ENCODE measurements at regions not wholly inside any gene's neighbourhood (a gene's known extent, or its start where the extent isn't known, plus 50 kb on each side); places are given as distances from the start of the nearest gene placed in this dataset.
"Not testable (repeated sequence)": the region's sequence is repeated elsewhere in the genome, so short reads cannot be mapped to it uniquely, and the experiment has no call there.

DNA sequence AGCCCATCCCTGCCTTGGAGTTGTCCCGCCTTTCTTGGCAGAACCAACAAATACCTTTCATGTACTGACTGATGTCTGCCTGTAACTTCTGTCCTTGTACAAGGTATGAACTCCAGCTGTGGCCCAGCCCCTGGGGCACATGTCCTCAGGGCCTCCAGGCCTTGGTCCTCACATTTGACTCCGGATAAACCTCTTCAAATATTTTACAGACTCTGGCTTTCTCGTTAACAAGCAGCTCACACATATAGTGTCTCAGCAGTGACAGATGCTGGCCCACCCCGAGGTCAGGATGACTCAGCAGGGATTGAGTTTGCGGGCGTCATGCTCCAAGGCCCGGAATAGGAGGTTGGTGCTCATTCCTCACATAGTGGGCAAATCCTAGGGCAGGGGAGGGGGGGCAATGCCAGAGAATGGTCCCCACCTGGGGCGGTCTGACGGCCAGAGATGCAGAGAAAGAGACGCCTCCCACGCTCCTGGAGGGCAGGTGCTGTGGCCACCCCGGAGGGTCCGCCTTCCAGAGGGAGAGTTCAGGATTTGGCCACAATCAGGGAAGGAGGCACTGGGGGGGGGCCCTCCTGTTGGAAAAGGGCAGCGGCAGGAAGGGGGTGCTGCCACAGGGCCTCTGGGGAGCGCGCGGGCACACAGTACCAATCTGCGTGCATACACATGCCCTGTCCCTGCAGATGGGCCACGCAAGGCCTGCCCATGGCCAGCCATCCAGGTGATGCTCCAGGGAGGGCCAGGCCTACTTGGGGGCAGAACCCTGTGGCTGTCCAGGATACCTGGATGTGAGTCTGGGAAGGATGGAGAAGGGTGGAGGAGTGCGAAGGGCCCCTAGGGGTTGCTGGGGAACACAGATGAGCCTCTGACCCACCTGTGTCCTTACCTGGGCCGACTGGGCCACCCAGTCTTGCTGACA, 58.2 kb upstream of the SPN start:
- H3K9me3 ChIP-seq (ENCODE audit: control insufficient read depth, insufficient read depth, low read length); dilution Hi-C loops (cut with HindIII; ENCODE audit: low sequenced_read_pairs, unreplicated experiment); BruUV-seq (replicated peaks); CTCF ChIA-PET; intact Hi-C loops (cut with micrococcal nuclease); H3K4me3 ChIP-seq (ENCODE audit: insufficient read depth, low read depth, low read length); H2BK20ac ChIP-seq (ENCODE audit: low read depth, low read length); H3K23ac ChIP-seq (ENCODE audit: low read depth, low read length); H2BK15ac ChIP-seq (ENCODE audit: low read depth, low read length); H2AK9ac ChIP-seq (replicated peaks; ENCODE audit: low read depth, low read length, poor library complexity); in situ Hi-C loops (cut with MboI; ENCODE audit: low sequenced_read_pairs); H3K27me3 ChIP-seq (ENCODE audit: control insufficient read depth, insufficient read depth, low read length); POLR2A ChIA-PET (ENCODE audit: unreplicated experiment); H3K9me1 ChIP-seq (ENCODE audit: insufficient read depth, low read length); H3K36me3 ChIP-seq (ENCODE audit: control insufficient read depth, insufficient read depth, low read length): not testable (repeated sequence)
- peak overlapping the region; percentile 50; the same call in 1 of the 2 replicates for H4K5ac ChIP-seq (ENCODE audit: low read depth, low read length)
- peak overlapping the region; percentile 70 for H3K4me2 ChIP-seq (ENCODE audit: low read depth, low read length)
- 0 out of 2 replicates have a peak overlapping the region, but pooled peaks have one; percentile 11 for H3K56ac ChIP-seq (ENCODE audit: extremely low read depth, insufficient read depth, low read length)
- peaks cover 3 to 52% of the 10 kb centered on the region in 2 experiments; a peak in 3 of 4 replicates for H3K79me1 ChIP-seq (ENCODE audit: low read depth in 1 of 2, low read length in 2 of 2)
- peak overlapping the region; percentile 58 for H2AFZ ChIP-seq (replicated peaks; ENCODE audit: low read length, poor library complexity)
- peak overlapping the region; percentile 87 for H3K27ac ChIP-seq (ENCODE audit: insufficient read depth, low read length)
- H4K8ac ChIP-seq (ENCODE audit: low read depth in 2 of 2, low read length in 2 of 2) = peak overlapping the region in 1 of 2 experiments; percentile 77; a peak in 1 of 4 replicates
- 0 out of 2 replicates have a peak overlapping the region, but pooled peaks have one; percentile 27 for H3K9ac ChIP-seq (ENCODE audit: low read depth, low read length)
- peak overlapping the region; percentile 43; the same call in 1 of the 2 replicates for H2AK5ac ChIP-seq (ENCODE audit: low read depth, low read length)
- H3K4me1 ChIP-seq (ENCODE audit: control insufficient read depth, insufficient read depth, low read length) = peaks cover 11% of the 10 kb centered on the region
- peak overlapping the region; percentile 74 for H3K4ac ChIP-seq (ENCODE audit: low read depth, low read length)
- H4K91ac ChIP-seq (ENCODE audit: insufficient read depth, low read depth, low read length) = peak overlapping the region; percentile 66
- H2BK120ac ChIP-seq (ENCODE audit: low read depth, low read length) = peak overlapping the region; percentile 60
- peak; percentile 69 for TF ChIP-seq FOS (IDR thresholded peaks at IDR 0.05; ENCODE audit: low read depth, low read length)
- peak; percentile 40; the same call in 1 of the 2 replicates for TF ChIP-seq MAFK (IDR thresholded peaks at IDR 0.05; ENCODE audit: low read depth, low read length)
- peak; percentile 89 for TF ChIP-seq NFE2L2 (IDR thresholded peaks at IDR 0.05; ENCODE audit: low read depth, low read length)
- WGBS, 2 experiments (ENCODE audit: extremely low coverage in 2 of 2, insufficient read length in 1 of 2) = 83% methylated on average over 4 of the region's 21 CpGs; no CpG with 5 or more reads in 1 of the 2 experiments
- peaks cover 46% of the 10 kb centered on the region for H4K20me1 ChIP-seq (ENCODE audit: insufficient read depth, low read length)
- H2BK5ac ChIP-seq (ENCODE audit: low read depth, low read length, poor library complexity, severe bottlenecking) = peak overlapping the region; percentile 86
- peak overlapping the region; percentile 92 for H3K18ac ChIP-seq (ENCODE audit: low read depth, low read length)
- ATAC-seq (ENCODE audit: low read depth) (peak; percentile 93), DNase-seq (peak; percentile 75)
- H3K14ac ChIP-seq (replicated peaks; ENCODE audit: low read depth, low read length) = 0 out of 2 replicates have a peak overlapping the region, but pooled peaks have one; percentile 59

- H3K4me2 ChIP-seq (ENCODE audit: low read depth, low read length); POLR2A ChIA-PET (ENCODE audit: unreplicated experiment); H2BK20ac ChIP-seq (ENCODE audit: low read depth, low read length); H3K23ac ChIP-seq (ENCODE audit: low read depth, low read length); H4K5ac ChIP-seq (ENCODE audit: low read depth, low read length); H3K27me3 ChIP-seq (ENCODE audit: control insufficient read depth, insufficient read depth, low read length); H2AK9ac ChIP-seq (replicated peaks; ENCODE audit: low read depth, low read length, poor library complexity); H3K27ac ChIP-seq (ENCODE audit: insufficient read depth, low read length); H3K14ac ChIP-seq (replicated peaks; ENCODE audit: low read depth, low read length); intact Hi-C loops (cut with micrococcal nuclease); dilution Hi-C loops (cut with HindIII; ENCODE audit: low sequenced_read_pairs, unreplicated experiment); H3K4ac ChIP-seq (ENCODE audit: low read depth, low read length); ATAC-seq (ENCODE audit: low read depth); in situ Hi-C loops (cut with MboI; ENCODE audit: low sequenced_read_pairs); H3K9ac ChIP-seq (ENCODE audit: low read depth, low read length); H4K8ac ChIP-seq (ENCODE audit: low read depth in 2 of 2, low read length in 2 of 2); H2AK5ac ChIP-seq (ENCODE audit: low read depth, low read length); DNase-seq; H2AFZ ChIP-seq (replicated peaks; ENCODE audit: low read length, poor library complexity); H4K91ac ChIP-seq (ENCODE audit: insufficient read depth, low read depth, low read length); H2BK15ac ChIP-seq (ENCODE audit: low read depth, low read length); H3K4me3 ChIP-seq (ENCODE audit: insufficient read depth, low read depth, low read length); H3K9me3 ChIP-seq (ENCODE audit: control insufficient read depth, insufficient read depth, low read length); H3K36me3 ChIP-seq (ENCODE audit: control insufficient read depth, insufficient read depth, low read length); H3K9me1 ChIP-seq (ENCODE audit: insufficient read depth, low read length); H3K56ac ChIP-seq (ENCODE audit: extremely low read depth, insufficient read depth, low read length); CTCF ChIA-PET; BruUV-seq (replicated peaks); H2BK120ac ChIP-seq (ENCODE audit: low read depth, low read length): not testable (repeated sequence)
- Histone ChIP-seq H2BK5ac (ENCODE audit: low read depth, low read length, poor library complexity, severe bottlenecking) (peak overlapping the region; percentile 59), H3K4me1 (ENCODE audit: control insufficient read depth, insufficient read depth, low read length) (peaks cover 11% of the 10 kb centered on the region), H4K20me1 (ENCODE audit: insufficient read depth, low read length) (peaks cover 43% of the 10 kb centered on the region), H3K18ac (ENCODE audit: low read depth, low read length) (peak overlapping the region; percentile 40; the same call in 1 of the 2 replicates), H3K79me1 (ENCODE audit: low read depth in 1 of 2, low read length in 2 of 2) (peaks cover 3 to 48% of the 10 kb centered on the region in 2 experiments; a peak in 3 of 4 replicates)
- 100% methylated on average over 3 of the region's 16 CpGs; no CpG with 5 or more reads in 1 of the 2 experiments for WGBS, 2 experiments (ENCODE audit: extremely low coverage in 2 of 2, insufficient read length in 1 of 2)
Measured at GRCh38 chr16:29605593-29606205, 57.3 kb upstream of the SPN start.
